CD4-positive, alpha-beta T cell treated with Interferon gamma for 1 hour (primary cell): ENCODE measurements at regions not wholly inside any gene's neighbourhood (a gene's known extent, or its start where the extent isn't known, plus 50 kb on each side); places are given as distances from the start of the nearest gene placed in this dataset.
"Not testable (repeated sequence)": the region's sequence is repeated elsewhere in the genome, so short reads cannot be mapped to it uniquely, and the experiment has no call there.

Source experiments
- DNase-seq: peaks from one replicate; pipeline ENCODE4 v3.0.0-alpha.2; 2020

GRCh38 chr17:63295839-63296590 lies 150.1 kb downstream of the CYB561 start:
- DNase-seq = no peak

DNA sequence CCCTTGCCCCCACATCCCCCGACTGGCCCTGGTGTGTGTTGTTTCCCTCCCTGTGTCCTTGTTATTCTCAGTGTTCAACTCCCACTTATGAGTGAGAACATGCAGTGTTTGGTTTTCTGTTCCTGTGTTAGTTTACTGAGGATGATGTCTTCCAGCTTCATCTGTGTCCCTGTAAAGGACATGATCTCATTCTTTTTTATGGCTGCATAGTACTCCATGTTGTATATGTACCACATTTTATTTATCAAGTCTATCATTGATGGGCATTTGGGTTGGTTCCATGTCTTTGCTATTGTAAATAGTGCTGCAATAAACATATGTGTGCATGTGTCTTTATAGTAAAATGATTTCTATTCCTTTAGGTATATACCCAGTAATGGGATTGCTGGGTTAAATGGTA lies 147.2 kb downstream of the CYB561 start:
- DNase-seq = not testable (repeated sequence)

DNA sequence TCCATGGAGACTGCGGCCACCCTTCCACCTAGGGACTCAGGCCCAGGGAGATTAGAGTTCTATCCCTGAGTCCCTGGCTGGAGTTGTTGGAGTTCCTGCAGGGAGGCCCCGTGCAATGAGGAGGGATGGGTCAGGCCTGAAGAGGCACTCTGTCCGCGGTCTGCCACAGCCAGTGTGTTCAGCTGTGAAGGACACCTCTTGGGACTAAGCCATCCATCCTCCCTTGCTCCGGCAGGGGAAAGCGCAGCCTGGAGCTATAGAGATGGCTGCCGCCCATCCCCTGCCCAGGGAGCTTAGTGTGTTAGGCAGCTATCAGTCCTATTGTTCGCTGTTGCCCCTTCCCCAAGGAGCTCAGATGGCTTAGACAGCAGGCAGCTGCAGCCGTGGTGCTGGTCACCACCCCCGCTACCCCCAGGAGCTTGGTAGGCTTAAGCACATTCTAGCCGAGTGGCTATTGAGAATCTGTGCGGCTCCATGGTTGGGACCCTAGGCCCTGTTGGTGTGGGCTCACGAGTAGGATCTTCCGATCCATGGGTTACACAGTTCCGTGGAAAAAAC lies 141.3 kb downstream of the CYB561 start:
- DNase-seq = no peak

GRCh38 chr17:63305857-63306256 lies 140.2 kb downstream of the CYB561 start:
- DNase-seq = no peak

DNA sequence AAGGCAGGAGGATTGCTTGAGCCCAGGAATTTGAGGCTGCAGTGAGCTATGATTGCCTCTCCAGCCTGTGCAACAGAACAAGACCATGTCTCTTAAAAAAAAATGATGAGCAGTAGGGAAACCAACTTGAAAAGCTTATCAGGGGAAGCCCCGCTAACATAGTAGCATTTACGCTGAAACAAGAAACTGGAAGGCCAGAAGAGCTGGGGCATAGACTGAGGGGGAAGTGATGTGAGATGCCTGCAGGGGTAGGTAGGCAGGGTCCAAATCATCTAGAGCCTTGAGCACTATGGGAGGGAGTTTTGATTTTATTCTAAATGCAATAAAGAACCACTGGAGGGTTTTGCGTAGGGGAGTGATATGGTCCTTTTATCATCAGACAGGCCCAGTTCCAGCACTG lies 139.3 kb downstream of the CYB561 start:
- no peak for DNase-seq

DNA sequence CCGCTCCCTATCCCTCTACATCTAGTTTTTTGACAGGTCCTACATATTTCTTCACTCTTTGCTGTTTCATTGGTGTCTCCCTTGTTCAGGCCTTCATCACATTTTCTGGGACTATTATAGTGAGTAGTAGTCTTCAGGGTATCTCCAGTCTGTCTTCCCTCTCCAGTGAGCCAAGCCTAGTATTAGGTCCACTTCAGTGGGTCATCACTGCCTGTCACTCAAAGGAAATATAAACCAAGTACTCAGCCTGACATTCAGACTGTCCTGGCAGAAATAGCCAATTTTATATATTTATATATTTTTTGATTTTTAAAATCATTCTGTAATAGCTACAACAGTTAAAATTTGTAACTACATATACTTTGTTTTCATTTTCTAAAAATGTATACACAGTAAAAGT lies 137.8 kb downstream of the CYB561 start:
- no peak for DNase-seq

GRCh38 chr17:63309021-63309420 lies 137.1 kb downstream of the CYB561 start:
- DNase-seq = no peak

GRCh38 chr17:63311416-63311937 lies 134.6 kb downstream of the CYB561 start:
- no peak for DNase-seq

- DNase-seq = no peak
These were observed 131.3 kb downstream of the CYB561 start for GRCh38 chr17:63314761-63315160.

DNA sequence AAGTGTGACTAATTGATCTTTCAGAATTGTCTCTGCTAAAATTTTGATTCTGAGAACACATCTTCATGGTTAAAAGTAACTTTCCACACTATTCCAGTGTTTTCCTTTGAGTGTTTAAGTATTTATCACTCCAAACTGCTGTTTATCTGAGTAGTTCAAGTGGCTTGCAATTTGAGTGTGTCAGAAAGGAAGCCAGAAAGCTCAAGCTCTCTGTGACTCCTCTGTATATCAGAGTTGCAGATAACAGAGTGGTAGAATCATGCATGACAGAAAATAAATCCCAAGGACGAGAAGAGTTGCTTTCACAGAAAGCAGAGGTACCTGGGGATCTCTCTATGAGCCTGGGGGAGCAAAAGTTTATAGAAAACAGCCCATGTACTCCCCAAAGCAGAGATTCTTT lies 130.0 kb downstream of the CYB561 start:
- DNase-seq = no peak

- no peak for DNase-seq
These were observed 128.8 kb downstream of the CYB561 start for GRCh38 chr17:63317166-63317840.

DNA sequence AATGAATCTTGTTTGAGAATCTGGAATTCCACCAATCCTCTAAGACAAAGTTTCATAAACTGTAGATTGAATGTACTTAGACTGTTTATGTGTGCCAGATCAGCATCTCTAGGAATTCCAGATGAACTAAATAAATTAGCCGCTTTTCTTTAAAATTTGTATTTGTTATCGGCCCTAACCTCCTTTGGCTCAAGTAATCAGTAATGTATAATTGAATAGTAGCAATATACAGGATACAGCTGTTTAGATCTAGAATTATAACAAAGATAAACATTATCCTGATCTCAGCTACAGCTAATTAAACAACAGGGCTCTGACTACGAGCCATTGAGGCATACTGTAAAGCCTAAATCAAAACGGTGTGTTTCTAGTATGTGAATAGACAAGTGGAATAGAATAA lies 120.3 kb downstream of the CYB561 start:
- DNase-seq = no peak

DNA sequence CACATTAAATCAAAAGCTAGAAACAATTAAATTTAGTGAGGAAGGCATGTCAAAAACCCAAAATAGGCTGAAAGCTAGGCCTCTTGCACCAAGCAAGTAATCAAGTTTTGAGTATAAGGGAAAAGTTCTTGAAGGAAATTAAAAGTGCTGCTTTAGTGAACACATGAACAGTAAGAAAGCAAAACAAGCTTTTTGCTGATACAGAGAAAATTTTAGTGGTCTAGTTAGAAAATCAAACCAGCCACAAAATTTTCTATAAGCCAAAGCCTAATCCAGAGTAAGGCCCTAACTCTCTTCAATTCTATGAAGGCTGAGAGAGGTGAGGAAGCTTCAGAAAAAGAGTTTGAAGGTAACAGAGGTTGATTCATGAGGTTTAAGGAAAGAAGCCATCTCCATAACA lies 116.2 kb downstream of the CYB561 start:
- no peak for DNase-seq

- no peak for DNase-seq
These were observed 114.6 kb downstream of the CYB561 start for GRCh38 chr17:63331301-63332061.

- DNase-seq = no peak
These were observed 113.8 kb downstream of the CYB561 start for GRCh38 chr17:63332286-63332685.

- DNase-seq = no peak
These were observed 112.2 kb downstream of the CYB561 start for GRCh38 chr17:63333869-63334268.

DNA sequence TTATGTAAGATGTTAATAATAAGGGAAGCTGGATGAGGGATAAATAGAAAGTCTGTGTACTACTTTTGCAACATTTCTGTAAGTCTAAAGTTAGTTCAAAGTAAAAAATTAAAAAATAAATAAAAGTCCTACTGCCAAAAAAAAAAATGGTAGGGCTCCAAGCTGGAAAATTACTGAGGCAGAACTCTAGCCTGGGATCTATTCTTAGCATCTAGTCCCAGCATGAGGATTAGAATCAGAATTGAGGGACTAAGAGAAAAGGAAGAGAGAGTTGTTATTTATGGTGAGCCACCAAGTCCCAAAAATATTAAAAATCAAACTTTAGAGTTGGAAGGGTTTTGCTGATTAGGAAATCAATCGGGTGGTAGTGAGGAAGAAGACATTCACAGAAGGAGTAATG lies 110.3 kb downstream of the CYB561 start:
- no peak for DNase-seq

DNA sequence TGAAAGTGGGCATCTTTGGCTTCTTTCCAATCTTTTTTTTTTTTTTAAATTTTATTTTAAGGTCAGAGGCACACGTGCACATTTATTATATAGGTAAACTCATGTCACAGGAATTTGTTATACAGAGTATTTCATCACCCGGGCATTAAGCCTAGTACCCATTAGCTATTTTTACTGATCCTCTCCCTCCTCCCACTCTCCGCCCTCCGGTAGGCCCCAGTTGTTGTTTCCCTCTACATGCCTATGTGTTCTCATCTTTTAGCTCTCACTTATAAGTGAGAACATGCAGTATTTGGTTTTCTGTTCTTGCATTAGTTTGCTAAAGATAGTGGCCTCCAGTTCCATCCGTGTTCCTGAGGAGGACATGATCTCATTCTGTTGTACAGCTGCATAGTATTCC lies 108.5 kb downstream of the CYB561 start:
- DNase-seq = no peak

GRCh38 chr17:63338272-63338671 lies 107.8 kb downstream of the CYB561 start:
- DNase-seq = no peak

DNA sequence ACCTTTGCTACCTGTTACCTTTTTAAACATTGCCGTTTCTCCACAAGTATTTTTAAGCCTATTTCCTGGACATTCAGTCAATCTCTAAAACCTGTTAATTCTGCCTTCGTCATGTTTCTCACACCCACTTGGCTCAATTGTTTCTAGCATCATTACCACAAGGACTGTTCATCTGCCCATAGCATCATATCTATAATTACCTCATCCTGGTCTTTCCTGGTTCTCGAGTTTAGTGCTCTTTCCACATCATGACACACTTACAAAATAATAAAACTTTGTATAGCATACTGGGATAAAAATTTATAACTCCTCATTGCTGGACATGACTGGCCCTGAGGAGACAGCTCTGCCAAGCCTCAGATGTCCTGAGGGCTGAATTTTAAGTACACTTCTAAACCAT lies 104.8 kb downstream of the CYB561 start:
- DNase-seq = no peak

GRCh38 chr17:63344383-63344782 lies 101.7 kb downstream of the CYB561 start:
- DNase-seq = no peak

- DNase-seq = no peak
These were observed 100.5 kb downstream of the CYB561 start for GRCh38 chr17:63345611-63346010.

GRCh38 chr17:63347475-63347874 lies 98.6 kb downstream of the CYB561 start:
- no peak for DNase-seq
